ENCODE measurements at regions not wholly inside any gene's neighbourhood (a gene's known extent, or its start where the extent isn't known, plus 50 kb on each side); places are given as distances from the start of the nearest gene placed in this dataset.

GRCh38 chr13:47019977-47020376 lies 123.1 kb upstream of the HTR2A start:
- TF ChIP-seq POLR2AphosphoS5 (IDR thresholded peaks at IDR 0.05) = no peak
- intact Hi-C loops (cut with DNase I; ENCODE audit: low total_unique reads) = loop anchor here (5.0 kb wide), 1 partner anchor 37 kb away; no protein-coding TSS in a partner anchor
- Histone ChIP-seq H3K4me1 (no peaks in the 10 kb centered on the region), H3K4me3 (no peak overlapping the region), H3K27ac (no peak overlapping the region), H3K36me3 (no peaks in the 10 kb centered on the region), H3K27me3 (no peaks in the 10 kb centered on the region), H3K9me3 (no peaks in the 10 kb centered on the region)
- DNase-seq (ENCODE audit: low spot score in 2 of 2) = no peak

- no peaks in the 10 kb centered on the region for H3K27me3 ChIP-seq
- H3K4me3 ChIP-seq = no peak overlapping the region
- H3K9me3 ChIP-seq = no peaks in the 10 kb centered on the region
- no peak for TF ChIP-seq POLR2AphosphoS5 (IDR thresholded peaks at IDR 0.05)
- TF ChIP-seq POLR2A (IDR thresholded peaks at IDR 0.05) = no peak
- TF ChIP-seq CTCF (IDR thresholded peaks at IDR 0.05) = no peak
- H3K36me3 ChIP-seq = no peaks in the 10 kb centered on the region
- DNase-seq (ENCODE audit: low spot score in 2 of 2) = no peak
- H3K27ac ChIP-seq = no peak overlapping the region
- no peaks in the 10 kb centered on the region for H3K4me1 ChIP-seq
- intact Hi-C loops (cut with DNase I; ENCODE audit: low total_unique reads) = loop anchor here (5.0 kb wide), 1 partner anchor 40 kb away; no protein-coding TSS in a partner anchor
Measured at GRCh38 chr13:47017476-47017875, 120.6 kb upstream of the HTR2A start.

- Histone ChIP-seq H3K27ac (no peak overlapping the region), H3K27me3 (no peaks in the 10 kb centered on the region), H3K4me3 (no peak overlapping the region), H3K4me1 (no peaks in the 10 kb centered on the region), H3K9me3 (no peaks in the 10 kb centered on the region), H3K36me3 (no peaks in the 10 kb centered on the region)
- TF ChIP-seq CTCF (IDR thresholded peaks at IDR 0.05) (no peak), POLR2AphosphoS5 (IDR thresholded peaks at IDR 0.05) (no peak), POLR2A (IDR thresholded peaks at IDR 0.05) (no peak)
- no peak for DNase-seq (ENCODE audit: low spot score in 2 of 2)
- intact Hi-C loops (cut with DNase I; ENCODE audit: low total_unique reads) = no loop called here
Measured at GRCh38 chr13:47008318-47008717, 111.5 kb upstream of the HTR2A start.

GRCh38 chr13:47005756-47006414 lies 109.0 kb upstream of the HTR2A start:
- TF ChIP-seq CTCF (IDR thresholded peaks at IDR 0.05) = no peak
- TF ChIP-seq POLR2A (IDR thresholded peaks at IDR 0.05) = no peak
- no peak for TF ChIP-seq POLR2AphosphoS5 (IDR thresholded peaks at IDR 0.05)
- Histone ChIP-seq H3K4me3 (no peak overlapping the region), H3K27ac (no peak overlapping the region), H3K36me3 (no peaks in the 10 kb centered on the region), H3K4me1 (no peaks in the 10 kb centered on the region), H3K9me3 (no peaks in the 10 kb centered on the region), H3K27me3 (no peaks in the 10 kb centered on the region)
- intact Hi-C loops (cut with DNase I; ENCODE audit: low total_unique reads) = no loop called here
- DNase-seq (ENCODE audit: low spot score in 2 of 2) = no peak

GRCh38 chr13:47004540-47004939 lies 107.7 kb upstream of the HTR2A start:
- no peaks in the 10 kb centered on the region for H3K9me3 ChIP-seq
- no peak overlapping the region for H3K27ac ChIP-seq
- no peaks in the 10 kb centered on the region for H3K27me3 ChIP-seq
- H3K36me3 ChIP-seq = no peaks in the 10 kb centered on the region
- intact Hi-C loops (cut with DNase I; ENCODE audit: low total_unique reads) = no loop called here
- DNase-seq (ENCODE audit: low spot score in 2 of 2) = no peak
- no peak overlapping the region for H3K4me3 ChIP-seq
- no peaks in the 10 kb centered on the region for H3K4me1 ChIP-seq
- no peak for TF ChIP-seq POLR2AphosphoS5 (IDR thresholded peaks at IDR 0.05)

- intact Hi-C loops (cut with DNase I; ENCODE audit: low total_unique reads) = no loop called here
- no peak for TF ChIP-seq POLR2A (IDR thresholded peaks at IDR 0.05)
- TF ChIP-seq CTCF (IDR thresholded peaks at IDR 0.05) = no peak
- TF ChIP-seq POLR2AphosphoS5 (IDR thresholded peaks at IDR 0.05) = no peak
- no peaks in the 10 kb centered on the region for H3K36me3 ChIP-seq
- H3K27ac ChIP-seq = no peak overlapping the region
- DNase-seq (ENCODE audit: low spot score in 2 of 2) = no peak
- no peaks in the 10 kb centered on the region for H3K4me1 ChIP-seq
- no peaks in the 10 kb centered on the region for H3K9me3 ChIP-seq
- no peak overlapping the region for H3K4me3 ChIP-seq
- H3K27me3 ChIP-seq = no peaks in the 10 kb centered on the region
Measured at GRCh38 chr13:47004027-47004426, 107.2 kb upstream of the HTR2A start.
